Mammary epithelial cell (primary cell): ENCODE measurements at regions not wholly inside any gene's neighbourhood (a gene's known extent, or its start where the extent isn't known, plus 50 kb on each side); places are given as distances from the start of the nearest gene placed in this dataset.

ENCODE experiments used
- CTCF ChIP-seq, 2 donors: IDR thresholded peaks in 1 of 2; conservative IDR thresholded peaks in 1 of 2; 2 replicates each; pipeline ENCODE4 v1.5.1; 2011 to 2012; ENCODE audit warnings: inconsistent platforms in 2 of 2, low read length in 2 of 2, mild to moderate bottlenecking in 2 of 2, control low read depth in 1 of 2, low read depth in 1 of 2; ENCODE audit not compliant: insufficient read depth in 1 of 2; ENCODE audit errors: extremely low read depth in 1 of 2
- EZH2 ChIP-seq: IDR thresholded peaks from 2 replicates; pipeline ENCODE4 v1.6.1; 2012; ENCODE audit warnings: low read length, inconsistent platforms, borderline replicate concordance

DNA sequence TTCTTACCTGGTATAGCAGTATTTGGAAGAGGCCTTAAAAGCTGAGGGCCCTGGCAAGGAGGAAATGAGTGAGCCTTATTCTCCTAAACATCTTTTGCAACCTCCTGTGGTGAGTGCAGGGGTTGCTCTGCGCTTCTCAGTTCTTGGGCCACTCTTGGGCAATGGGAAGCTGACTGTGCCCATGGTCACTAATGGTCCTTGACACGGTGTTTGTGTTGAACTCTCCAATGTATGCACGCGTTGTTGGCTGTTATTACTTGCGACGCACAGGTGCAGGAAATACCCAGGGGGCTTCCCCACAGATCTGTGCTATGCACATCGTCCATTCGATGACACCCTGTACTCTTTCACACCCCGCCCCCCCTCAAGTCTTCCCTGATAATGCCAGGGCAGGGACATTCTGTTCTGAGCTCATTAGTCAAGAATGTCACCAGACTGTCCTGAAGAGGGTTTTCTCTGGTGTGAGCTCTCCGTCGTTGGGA is 79.7 kb downstream of the EDN1 start:
- TF ChIP-seq CTCF (conservative IDR thresholded peaks at IDR 0.05 in 1 of 2, IDR thresholded peaks at IDR 0.05 in 1 of 2; ENCODE audit: extremely low read depth in 1 of 2, insufficient read depth in 1 of 2, low read depth in 1 of 2, low read length in 2 of 2) (no peak), EZH2 (no peak)
